ENCODE measurements at regions not wholly inside any gene's neighbourhood (a gene's known extent, or its start where the extent isn't known, plus 50 kb on each side); places are given as distances from the start of the nearest gene placed in this dataset.
"Not testable (repeated sequence)": the region's sequence is repeated elsewhere in the genome, so short reads cannot be mapped to it uniquely, and the experiment has no call there.

DNA sequence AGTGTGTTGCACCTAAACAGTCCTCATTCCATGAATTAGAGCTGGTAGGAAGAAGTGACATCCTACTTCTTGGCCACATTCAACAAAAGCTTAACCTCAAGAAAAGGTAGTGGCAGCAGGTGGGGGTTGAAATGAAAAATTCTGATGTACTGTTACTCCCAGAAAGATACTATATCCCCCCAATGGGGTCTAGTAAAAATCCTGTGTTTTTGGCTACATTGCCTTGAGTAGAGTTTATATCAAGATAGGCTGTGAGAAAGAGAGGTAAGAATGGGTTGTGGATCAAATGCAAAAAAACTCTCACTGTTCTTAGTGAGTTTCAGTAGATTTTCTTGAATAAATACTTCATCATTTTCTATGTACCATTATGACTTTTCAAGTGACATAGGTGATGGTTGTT is 407.3 kb downstream of the KCNJ18 start:
- not testable (repeated sequence) for TF ChIP-seq EZH2 (IDR thresholded peaks at IDR 0.05; ENCODE audit: low read depth, unreplicated experiment); CREB1 (CRISPR knock-in tag; IDR thresholded peaks at IDR 0.05; ENCODE audit: low read depth); CTCF (conservative IDR thresholded peaks at IDR 0.05; ENCODE audit: low read depth in 2 of 2); POLR2AphosphoS5 (IDR thresholded peaks at IDR 0.05; ENCODE audit: low read depth); JUNB (IDR thresholded peaks at IDR 0.05; ENCODE audit: unreplicated experiment)
- TF ChIP-seq, protein P1, sequence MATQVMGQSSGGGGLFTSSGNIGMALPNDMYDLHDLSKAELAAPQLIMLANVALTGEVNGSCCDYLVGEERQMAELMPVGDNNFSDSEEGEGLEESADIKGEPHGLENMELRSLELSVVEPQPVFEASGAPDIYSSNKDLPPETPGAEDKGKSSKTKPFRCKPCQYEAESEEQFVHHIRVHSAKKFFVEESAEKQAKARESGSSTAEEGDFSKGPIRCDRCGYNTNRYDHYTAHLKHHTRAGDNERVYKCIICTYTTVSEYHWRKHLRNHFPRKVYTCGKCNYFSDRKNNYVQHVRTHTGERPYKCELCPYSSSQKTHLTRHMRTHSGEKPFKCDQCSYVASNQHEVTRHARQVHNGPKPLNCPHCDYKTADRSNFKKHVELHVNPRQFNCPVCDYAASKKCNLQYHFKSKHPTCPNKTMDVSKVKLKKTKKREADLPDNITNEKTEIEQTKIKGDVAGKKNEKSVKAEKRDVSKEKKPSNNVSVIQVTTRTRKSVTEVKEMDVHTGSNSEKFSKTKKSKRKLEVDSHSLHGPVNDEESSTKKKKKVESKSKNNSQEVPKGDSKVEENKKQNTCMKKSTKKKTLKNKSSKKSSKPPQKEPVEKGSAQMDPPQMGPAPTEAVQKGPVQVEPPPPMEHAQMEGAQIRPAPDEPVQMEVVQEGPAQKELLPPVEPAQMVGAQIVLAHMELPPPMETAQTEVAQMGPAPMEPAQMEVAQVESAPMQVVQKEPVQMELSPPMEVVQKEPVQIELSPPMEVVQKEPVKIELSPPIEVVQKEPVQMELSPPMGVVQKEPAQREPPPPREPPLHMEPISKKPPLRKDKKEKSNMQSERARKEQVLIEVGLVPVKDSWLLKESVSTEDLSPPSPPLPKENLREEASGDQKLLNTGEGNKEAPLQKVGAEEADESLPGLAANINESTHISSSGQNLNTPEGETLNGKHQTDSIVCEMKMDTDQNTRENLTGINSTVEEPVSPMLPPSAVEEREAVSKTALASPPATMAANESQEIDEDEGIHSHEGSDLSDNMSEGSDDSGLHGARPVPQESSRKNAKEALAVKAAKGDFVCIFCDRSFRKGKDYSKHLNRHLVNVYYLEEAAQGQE (IDR thresholded peaks at IDR 0.05; ENCODE audit: unreplicated experiment), result not testable (repeated sequence)
